ENCODE measurements at regions not wholly inside any gene's neighbourhood (a gene's known extent, or its start where the extent isn't known, plus 50 kb on each side); places are given as distances from the start of the nearest gene placed in this dataset.

GRCh38 chr2:60365556-60365955, 187.9 kb downstream of the BCL11A start:
- Histone ChIP-seq H3K9me3 (ENCODE audit: low read length) (no peaks in the 10 kb centered on the region), H3K4me2 (ENCODE audit: low read length) (no peak overlapping the region)

GRCh38 chr2:60364491-60364890, 189.0 kb downstream of the BCL11A start:
- Histone ChIP-seq H2AFZ (ENCODE audit: low read depth, low read length) (no peak overlapping the region), H3K9ac (ENCODE audit: low read length) (no peak overlapping the region), H3F3A (ENCODE audit: insufficient read depth, low read length, poor library complexity, severe bottlenecking) (no peaks in the 10 kb centered on the region), H4K20me1 (ENCODE audit: insufficient read depth) (no peaks in the 10 kb centered on the region), H3K4me2 (ENCODE audit: low read length) (no peak overlapping the region), H3K4me3 (ENCODE audit: low read length) (no peak overlapping the region), H3K27me3 (ENCODE audit: insufficient read depth, low read depth, low read length) (no peaks in the 10 kb centered on the region), H3K9me2 (ENCODE audit: insufficient read depth, low read length) (no peaks in the 10 kb centered on the region), H3K27ac (ENCODE audit: low read length) (no peak overlapping the region), H3K36me3 (ENCODE audit: insufficient read depth, low read length) (no peaks in the 10 kb centered on the region), H3K9me3 (ENCODE audit: low read length) (no peaks in the 10 kb centered on the region), H3K79me2 (replicated peaks; ENCODE audit: insufficient read depth, low read length) (no peaks in the 10 kb centered on the region)
- TF ChIP-seq MXI1 (conservative IDR thresholded peaks at IDR 0.05; ENCODE audit: poor library complexity, severe bottlenecking) (no peak), POLR2AphosphoS5 (IDR thresholded peaks at IDR 0.05) (no peak), SMC3 (conservative IDR thresholded peaks at IDR 0.05; ENCODE audit: poor library complexity) (no peak), REST (IDR thresholded peaks at IDR 0.05; ENCODE audit: borderline replicate concordance) (no peak), CTCF (IDR thresholded peaks at IDR 0.05; ENCODE audit: poor library complexity, severe bottlenecking) (no peak), TAF1 (IDR thresholded peaks at IDR 0.05; ENCODE audit: low read depth) (no peak), RAD21 (conservative IDR thresholded peaks at IDR 0.05) (no peak)

More at GRCh38 chr2:60365556-60365955, 187.9 kb downstream of the BCL11A start:
- H4K20me1 ChIP-seq (ENCODE audit: insufficient read depth), result no peaks in the 10 kb centered on the region
- no peak overlapping the region for H2AFZ ChIP-seq (ENCODE audit: low read depth, low read length)
- H3K27ac ChIP-seq (ENCODE audit: low read length), result no peak overlapping the region
- no peak overlapping the region for H3K4me3 ChIP-seq (ENCODE audit: low read length)
- no peaks in the 10 kb centered on the region for H3F3A ChIP-seq (ENCODE audit: insufficient read depth, low read length, poor library complexity, severe bottlenecking)
- no peaks in the 10 kb centered on the region for H3K9me2 ChIP-seq (ENCODE audit: insufficient read depth, low read length)
- H3K79me2 ChIP-seq (replicated peaks; ENCODE audit: insufficient read depth, low read length), result no peaks in the 10 kb centered on the region
- no peaks in the 10 kb centered on the region for H3K36me3 ChIP-seq (ENCODE audit: insufficient read depth, low read length)
- TF ChIP-seq EP300 (conservative IDR thresholded peaks at IDR 0.05; ENCODE audit: poor library complexity, severe bottlenecking) (no peak), CTCF (IDR thresholded peaks at IDR 0.05; ENCODE audit: poor library complexity, severe bottlenecking) (no peak), POLR2AphosphoS5 (IDR thresholded peaks at IDR 0.05) (no peak), TAF1 (IDR thresholded peaks at IDR 0.05; ENCODE audit: low read depth) (no peak), EZH2 (IDR thresholded peaks at IDR 0.05; ENCODE audit: borderline replicate concordance, insufficient read depth, low read length, poor library complexity, severe bottlenecking) (no peak), SMC3 (conservative IDR thresholded peaks at IDR 0.05; ENCODE audit: poor library complexity) (no peak), MXI1 (conservative IDR thresholded peaks at IDR 0.05; ENCODE audit: poor library complexity, severe bottlenecking) (no peak), REST (IDR thresholded peaks at IDR 0.05; ENCODE audit: borderline replicate concordance) (no peak), RAD21 (conservative IDR thresholded peaks at IDR 0.05) (no peak)
- no peak overlapping the region for H3K9ac ChIP-seq (ENCODE audit: low read length)
- no peaks in the 10 kb centered on the region for H3K27me3 ChIP-seq (ENCODE audit: insufficient read depth, low read depth, low read length)
